Keratinocyte (primary cell): ENCODE measurements at regions not wholly inside any gene's neighbourhood (a gene's known extent, or its start where the extent isn't known, plus 50 kb on each side); places are given as distances from the start of the nearest gene placed in this dataset.

Source experiments
- DNase-seq: peaks from one replicate; pipeline ENCODE4 v3.0.0-alpha.2; 2011; ENCODE audit warnings: low read depth, missing footprints, low spot score
- FAIRE-seq: peaks from 2 replicates; lab custom pipeline; 2011; peaks lifted over from hg19 to GRCh38; lab: Jason Lieb, UNC
- H2AFZ ChIP-seq: 2 replicates; pipeline ENCODE4 v1.6.0; 2012; ENCODE audit warnings: low read length, control low read depth, inconsistent platforms; ENCODE audit not compliant: control insufficient read depth
- H3K27ac ChIP-seq: 2 replicates; pipeline ENCODE4 v1.5.1; 2011; ENCODE audit warnings: low read length; ENCODE audit not compliant: control insufficient read depth, insufficient read depth
- H3K27me3 ChIP-seq: 3 replicates; pipeline ENCODE4 v1.6.0; 2011; ENCODE audit warnings: low read length; ENCODE audit not compliant: control insufficient read depth, insufficient read depth; ENCODE audit errors: extremely low read depth
- H3K36me3 ChIP-seq, 2 experiments: 2 replicates in 1 of 2; 3 replicates in 1 of 2; pipeline ENCODE4 v1.5.1; 2011; ENCODE audit warnings: low read length in 2 of 2, mild to moderate bottlenecking in 1 of 2; ENCODE audit not compliant: control insufficient read depth in 2 of 2, insufficient read depth in 2 of 2; ENCODE audit errors: extremely low read depth in 1 of 2
- H3K4me1 ChIP-seq: 3 replicates; pipeline ENCODE4 v1.5.1; 2011; ENCODE audit warnings: low read length; ENCODE audit not compliant: control insufficient read depth, insufficient read depth; ENCODE audit errors: extremely low read depth
- H3K4me2 ChIP-seq: 3 replicates; pipeline ENCODE4 v1.6.0; 2011; ENCODE audit warnings: low read depth, low read length; ENCODE audit not compliant: control insufficient read depth, insufficient read depth; ENCODE audit errors: extremely low read depth
- H3K4me3 ChIP-seq, 3 experiments: fragments of 200-600 bp in 1 of 3; sonication (generic) in 1 of 3; 2 replicates in 2 of 3; 3 replicates in 1 of 3; pipeline ENCODE4 v1.5.1; 2011 to 2016; ENCODE audit warnings: low read length in 3 of 3, mild to moderate bottlenecking in 3 of 3, control low read depth in 2 of 3, inconsistent platforms in 1 of 3, low read depth in 1 of 3, mixed read lengths in 1 of 3, mixed run types in 1 of 3, moderate library complexity in 1 of 3; ENCODE audit not compliant: control insufficient read depth in 2 of 3, insufficient read depth in 2 of 3; ENCODE audit errors: extremely low read depth in 1 of 3
- H3K79me2 ChIP-seq: 2 replicates; pipeline ENCODE4 v1.6.0; 2012; ENCODE audit warnings: low read length; ENCODE audit not compliant: control insufficient read depth, insufficient read depth
- H3K9ac ChIP-seq: 3 replicates; pipeline ENCODE4 v1.6.0; 2011; ENCODE audit warnings: low read length; ENCODE audit not compliant: control insufficient read depth, insufficient read depth; ENCODE audit errors: extremely low read depth
- H3K9me1 ChIP-seq: 3 replicates; pipeline ENCODE4 v1.6.0; 2011; ENCODE audit warnings: low read length; ENCODE audit not compliant: control insufficient read depth, insufficient read depth; ENCODE audit errors: extremely low read depth
- H3K9me3 ChIP-seq: 2 replicates; pipeline ENCODE4 v1.5.1; 2012; ENCODE audit warnings: low read depth, low read length; ENCODE audit not compliant: control insufficient read depth
- H4K20me1 ChIP-seq: 3 replicates; pipeline ENCODE4 v1.6.0; 2011; ENCODE audit warnings: low read length; ENCODE audit not compliant: control insufficient read depth, insufficient read depth; ENCODE audit errors: extremely low read depth
- CTCF ChIP-seq, 3 experiments: IDR thresholded peaks in 1 of 3; conservative IDR thresholded peaks in 1 of 3; optimal IDR thresholded peaks in 1 of 3; 2 replicates in 2 of 3; 3 replicates in 1 of 3; pipeline versions ENCODE3 to v1.5.1; 2011; ENCODE audit warnings: low read length in 3 of 3, mild to moderate bottlenecking in 3 of 3, moderate library complexity in 2 of 3, control low read depth in 1 of 3, inconsistent platforms in 1 of 3; ENCODE audit not compliant: insufficient read depth in 2 of 3; ENCODE audit errors: extremely low read depth in 1 of 3
- EZH2 ChIP-seq: IDR thresholded peaks from one replicate; pipeline ENCODE4 v1.6.1; 2012; ENCODE audit warnings: inconsistent platforms, mild to moderate bottlenecking, low read length, moderate library complexity
- dilution Hi-C: fragments of 300-500 bp; cut with MboI; formaldehyde crosslinking; loops from one replicate; pipeline ENCODE4 v1.7.0; 2020; ENCODE audit warnings: low sequenced_read_pairs; ENCODE audit not compliant: extremely low pct_ligation_motif_present

GRCh38 chr3:110732420-110732819, 339.2 kb upstream of the NECTIN3 start:
- Histone ChIP-seq H3K27ac (no peak overlapping the region), H3K9ac (no peak overlapping the region), H3K4me3 (no peak overlapping the region), H3K4me1 (no peaks in the 10 kb centered on the region), H2AFZ (no peak overlapping the region), H3K9me3 (no peaks in the 10 kb centered on the region), H3K36me3 (no peaks in the 10 kb centered on the region), H3K9me1 (no peaks in the 10 kb centered on the region), H4K20me1 (no peaks in the 10 kb centered on the region), H3K4me2 (no peak overlapping the region), H3K27me3 (no peaks in the 10 kb centered on the region), H3K79me2 (no peaks in the 10 kb centered on the region)
- TF ChIP-seq EZH2, result no peak
- no peak for TF ChIP-seq CTCF (optimal IDR thresholded peaks at IDR 0.05 in 1 of 3, IDR thresholded peaks at IDR 0.05 in 1 of 3, conservative IDR thresholded peaks at IDR 0.05 in 1 of 3; ENCODE audit: extremely low read depth in 1 of 3, insufficient read depth in 2 of 3, low read length in 3 of 3)
- DNase-seq (no peak), FAIRE-seq (no peak)
- dilution Hi-C loops, result no loop called here

- Histone ChIP-seq H2AFZ (no peak overlapping the region), H3K79me2 (no peaks in the 10 kb centered on the region), H3K9me1 (no peaks in the 10 kb centered on the region), H3K9me3 (no peaks in the 10 kb centered on the region), H3K27me3 (no peaks in the 10 kb centered on the region), H3K27ac (no peak overlapping the region), H3K36me3 (no peaks in the 10 kb centered on the region), H4K20me1 (no peaks in the 10 kb centered on the region), H3K4me1 (no peaks in the 10 kb centered on the region), H3K4me2 (no peak overlapping the region), H3K4me3 (no peak overlapping the region), H3K9ac (no peak overlapping the region)
- no peak for TF ChIP-seq CTCF (optimal IDR thresholded peaks at IDR 0.05 in 1 of 3, IDR thresholded peaks at IDR 0.05 in 1 of 3, conservative IDR thresholded peaks at IDR 0.05 in 1 of 3; ENCODE audit: extremely low read depth in 1 of 3, insufficient read depth in 2 of 3, low read length in 3 of 3)
- TF ChIP-seq EZH2, result no peak
- dilution Hi-C loops, result no loop called here
- FAIRE-seq (no peak), DNase-seq (no peak)
Measured at GRCh38 chr3:110733045-110733444, 338.6 kb upstream of the NECTIN3 start.
